HG03045 (cell line): ENCODE measurements at regions not wholly inside any gene's neighbourhood (a gene's known extent, or its start where the extent isn't known, plus 50 kb on each side); places are given as distances from the start of the nearest gene placed in this dataset.

Experiments used
- ATAC-seq: cut with Tn5 transposase; IDR thresholded peaks from one replicate; pipeline ENCODE4 v1.9.1; 2021; ENCODE audit warnings: mild to moderate bottlenecking, moderate library complexity; ENCODE audit not compliant: unreplicated experiment

DNA sequence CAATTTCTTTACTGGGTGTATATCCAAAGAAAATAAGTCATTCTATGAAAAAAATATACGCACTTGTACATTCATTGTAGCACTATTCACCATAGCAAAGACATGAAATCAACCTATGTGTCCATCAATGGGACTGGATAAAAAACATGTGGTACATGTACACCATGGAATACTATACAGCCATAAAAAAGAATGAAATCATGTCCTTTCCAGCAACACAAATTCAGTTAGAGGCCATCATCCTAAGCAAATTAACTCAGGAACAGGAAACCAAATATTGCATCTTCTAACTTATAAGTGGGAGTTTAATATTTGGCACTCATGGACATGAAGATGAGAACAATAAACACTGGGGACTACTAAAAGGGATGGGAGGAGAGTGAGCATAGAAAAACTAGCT, 325.7 kb downstream of the TGFB2 start:
- no peak for ATAC-seq

DNA sequence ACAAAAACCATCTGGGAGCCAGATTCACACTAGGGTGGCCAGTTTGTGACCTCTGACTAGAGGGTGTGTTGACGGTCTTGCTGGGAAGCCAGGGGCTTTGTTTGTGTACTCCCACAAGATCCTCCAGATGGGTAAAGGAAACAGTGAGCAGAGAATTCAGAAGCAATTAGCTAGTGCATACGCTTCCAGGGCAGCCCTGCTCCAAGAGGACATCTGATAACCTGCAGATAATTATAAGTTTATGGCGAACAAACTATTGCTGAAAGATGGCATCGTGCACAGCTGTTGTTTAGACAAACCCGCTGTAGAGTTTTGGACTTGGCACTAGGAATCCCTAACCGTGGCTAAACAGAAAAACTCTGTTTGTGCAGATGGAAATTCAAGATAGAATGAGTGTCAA, 326.4 kb downstream of the TGFB2 start:
- no peak for ATAC-seq

DNA sequence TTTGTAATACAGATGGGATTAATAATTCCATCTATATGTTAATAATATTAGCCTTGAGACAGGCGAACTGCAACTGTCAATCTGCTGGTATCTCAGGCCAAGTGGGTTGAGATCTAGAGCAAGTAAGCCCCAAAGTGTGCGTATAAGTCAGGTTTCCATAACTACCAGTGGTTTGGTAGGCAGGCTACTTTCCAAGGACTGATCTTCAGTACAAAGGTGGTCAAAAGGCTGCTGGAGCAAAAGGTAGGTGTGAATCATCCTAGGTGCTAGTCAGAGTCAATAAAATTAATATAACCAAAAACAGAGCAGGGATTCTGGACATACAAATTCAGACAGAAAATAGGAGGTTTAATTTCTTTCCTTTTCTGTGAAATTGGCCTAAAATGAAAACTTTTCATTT, 328.0 kb downstream of the TGFB2 start:
- ATAC-seq: no peak

DNA sequence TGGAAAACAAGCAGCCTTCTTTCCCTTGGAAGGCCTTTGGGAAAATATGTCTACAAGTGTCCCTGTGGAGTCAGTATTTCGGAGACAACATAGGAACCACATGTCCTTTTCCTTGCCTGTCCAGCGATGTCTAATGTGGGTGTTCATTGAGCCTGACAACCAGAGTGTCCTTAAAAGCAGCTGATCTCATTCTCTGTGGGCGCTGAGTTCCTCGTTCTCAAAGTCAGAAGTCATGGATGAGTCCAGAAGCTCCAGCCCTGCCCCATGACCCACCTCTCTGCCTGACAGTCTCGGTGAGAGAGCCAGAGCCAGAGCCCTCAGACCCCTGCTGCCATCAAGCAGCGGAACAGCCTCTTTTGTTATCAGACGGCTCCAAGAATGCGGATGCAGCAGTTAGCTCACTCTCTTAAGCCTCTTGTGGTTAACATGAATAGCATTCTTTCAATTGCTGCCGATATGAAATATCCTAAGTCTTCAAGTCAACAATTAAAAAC, 329.2 kb downstream of the TGFB2 start:
- ATAC-seq: no peak

DNA sequence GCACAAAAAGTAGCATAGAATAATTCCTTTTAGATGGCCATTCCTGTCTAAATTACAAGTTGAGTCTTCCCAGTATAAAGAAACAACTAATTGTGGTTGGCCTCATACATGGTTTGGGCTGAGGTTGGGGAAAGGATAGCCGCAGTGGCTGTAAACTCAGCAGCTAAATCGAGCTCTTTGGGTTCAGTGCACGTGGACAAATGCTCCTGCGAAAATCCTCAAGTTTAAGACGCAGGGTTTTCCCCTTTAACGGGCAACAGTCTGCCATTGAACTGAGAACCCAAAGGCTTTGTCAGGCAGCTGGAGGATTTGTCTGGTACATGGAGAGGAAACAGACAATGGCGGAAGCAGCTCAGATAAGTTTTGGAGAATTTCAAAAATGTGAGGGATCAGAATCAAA, 331.9 kb downstream of the TGFB2 start:
- ATAC-seq: no peak

DNA sequence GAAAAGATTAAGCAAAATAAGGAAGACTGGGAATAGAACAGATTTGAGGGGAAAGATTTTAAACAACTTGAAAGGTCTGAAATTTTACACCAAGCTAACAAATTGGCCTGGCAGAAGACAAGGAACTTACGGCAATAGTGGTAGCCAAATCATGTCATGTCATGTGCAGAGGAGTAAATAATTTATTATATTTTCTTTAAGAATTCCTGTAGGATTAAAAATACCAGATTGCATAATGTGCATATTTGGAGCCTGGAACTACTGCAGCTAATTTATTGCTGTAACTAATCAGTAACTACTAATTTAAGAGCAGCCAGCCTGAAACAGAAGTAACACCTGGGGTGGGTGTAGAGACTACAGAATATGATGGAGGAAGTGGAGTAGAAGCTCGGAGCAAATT, 334.3 kb downstream of the TGFB2 start:
- no peak for ATAC-seq

DNA sequence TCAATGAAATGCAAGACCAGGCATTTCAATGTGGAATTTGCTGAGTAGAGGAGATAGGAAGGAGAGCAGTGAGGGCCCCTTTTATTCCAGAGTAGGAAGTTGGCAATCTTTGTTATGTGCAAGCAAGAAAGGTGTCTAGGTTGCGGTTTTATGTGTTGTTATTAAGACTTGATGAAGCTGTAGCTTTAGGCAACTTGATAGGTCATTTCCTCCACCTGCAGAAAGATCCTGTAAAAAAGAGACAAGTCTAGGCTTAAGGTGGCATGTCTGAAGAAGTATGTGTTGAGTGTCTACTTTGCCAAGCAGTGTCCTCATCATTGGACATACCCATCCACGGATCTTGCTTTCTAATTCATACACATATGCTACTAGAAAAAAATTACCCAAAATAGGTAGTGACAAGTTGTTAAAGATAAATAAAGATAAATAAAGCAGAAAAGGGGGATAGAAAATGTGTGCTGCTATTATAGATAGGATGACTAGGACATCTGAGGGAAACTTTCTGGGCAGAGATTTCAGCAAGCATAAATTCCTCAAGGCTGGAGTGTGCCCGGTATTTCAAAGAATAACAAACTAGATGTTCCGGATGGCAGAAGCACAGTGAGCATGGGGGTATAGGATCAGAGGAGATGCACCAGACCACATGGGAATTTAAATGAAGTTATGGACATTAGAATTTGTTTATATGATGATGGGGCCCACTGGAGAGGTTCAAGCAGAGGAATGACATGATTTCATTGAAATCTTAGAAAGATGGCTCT, 335.0 kb downstream of the TGFB2 start:
- ATAC-seq: no peak

DNA sequence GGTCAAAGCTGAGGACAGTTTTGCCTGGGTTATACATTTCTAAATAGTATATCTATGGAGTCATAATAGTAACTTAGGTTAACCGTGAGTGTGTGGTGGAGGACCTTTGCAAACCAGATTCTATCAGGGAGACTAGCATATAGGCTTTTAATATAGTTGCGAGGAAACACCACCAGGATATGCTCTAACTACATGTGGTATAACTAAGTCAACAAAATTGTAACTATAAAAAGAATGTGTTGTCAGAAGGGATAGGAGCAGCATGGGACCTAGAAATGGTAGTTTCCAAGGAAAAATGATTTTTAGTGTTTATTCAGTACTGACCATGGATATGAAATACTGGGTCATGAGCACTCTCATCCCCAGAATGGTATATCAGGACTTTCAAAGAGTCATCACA, 338.1 kb downstream of the TGFB2 start:
- no peak for ATAC-seq

DNA sequence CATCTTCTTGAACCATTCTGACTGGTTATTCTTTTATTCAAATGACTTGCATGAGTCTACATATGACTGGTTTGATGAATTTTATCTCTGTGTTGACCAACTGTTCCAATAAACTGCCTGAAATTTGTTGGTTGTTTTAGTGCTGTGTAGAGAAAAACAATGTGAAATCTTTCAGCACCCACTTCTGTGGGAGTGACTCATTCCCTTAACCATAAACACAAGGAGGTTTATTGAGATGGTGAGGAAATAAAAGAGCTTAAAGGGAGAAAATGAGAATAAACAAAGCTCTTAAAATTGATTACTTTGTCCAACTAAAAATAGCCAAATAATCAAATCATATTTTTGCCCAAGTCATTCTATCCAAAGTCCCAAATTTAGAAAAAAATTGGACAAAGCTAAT, 341.1 kb downstream of the TGFB2 start:
- ATAC-seq: no peak

DNA sequence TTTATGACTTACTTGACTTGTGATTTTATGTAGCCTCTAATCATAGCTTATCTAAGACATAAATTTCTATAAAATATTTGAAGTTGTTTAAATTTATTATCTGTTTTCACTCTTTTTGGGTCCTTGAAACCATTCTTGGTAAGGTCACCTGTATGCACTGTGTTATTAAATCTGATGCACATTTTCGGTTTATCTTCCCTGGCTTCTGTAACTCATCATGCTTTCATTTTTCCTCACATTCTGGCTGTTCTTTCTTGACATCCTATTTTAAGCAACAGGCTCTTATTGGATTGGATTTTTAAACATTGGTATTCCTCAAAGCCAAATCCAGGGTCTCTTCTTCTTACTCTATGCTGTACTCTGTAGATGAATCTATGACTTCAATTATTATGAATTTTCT, 341.6 kb downstream of the TGFB2 start:
- ATAC-seq: no peak

DNA sequence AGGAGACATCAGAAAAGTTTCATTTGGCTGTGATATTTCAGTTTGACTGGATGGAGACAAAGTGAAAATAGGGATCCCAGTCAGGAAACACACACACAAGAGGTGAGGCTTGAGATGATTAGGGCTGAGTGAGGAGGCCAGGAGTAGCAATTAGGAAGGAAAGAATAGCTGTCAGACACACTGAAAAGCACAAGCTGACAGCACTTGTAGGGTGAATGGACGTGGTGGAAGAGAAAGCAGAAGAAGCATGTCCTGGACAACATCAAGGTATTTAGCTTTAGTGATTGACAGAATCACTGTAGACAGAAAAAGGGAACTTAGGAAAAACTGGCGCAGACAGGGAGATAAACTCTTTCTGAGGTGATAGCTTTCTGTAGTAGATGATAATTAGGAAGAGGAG, 347.7 kb downstream of the TGFB2 start:
- no peak for ATAC-seq

DNA sequence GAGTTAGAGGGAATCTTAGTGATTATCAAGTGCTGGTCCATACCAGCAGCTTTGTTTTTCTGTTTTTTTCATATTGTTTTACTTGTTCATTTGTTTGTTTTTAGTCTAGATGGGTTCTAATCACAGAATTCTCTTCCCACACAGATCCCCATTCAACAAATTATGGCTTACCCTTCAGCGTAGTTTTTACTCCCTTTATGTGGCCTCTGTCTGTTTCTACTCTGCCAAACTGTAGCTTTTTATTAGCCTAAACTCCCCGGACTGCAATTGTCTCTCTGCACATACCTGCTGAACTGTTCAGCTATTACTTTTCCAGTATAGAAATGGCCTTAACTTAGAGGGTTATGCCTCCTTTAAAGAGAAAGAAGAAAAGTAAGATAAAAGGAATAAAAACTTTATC, 348.5 kb downstream of the TGFB2 start:
- no peak for ATAC-seq

DNA sequence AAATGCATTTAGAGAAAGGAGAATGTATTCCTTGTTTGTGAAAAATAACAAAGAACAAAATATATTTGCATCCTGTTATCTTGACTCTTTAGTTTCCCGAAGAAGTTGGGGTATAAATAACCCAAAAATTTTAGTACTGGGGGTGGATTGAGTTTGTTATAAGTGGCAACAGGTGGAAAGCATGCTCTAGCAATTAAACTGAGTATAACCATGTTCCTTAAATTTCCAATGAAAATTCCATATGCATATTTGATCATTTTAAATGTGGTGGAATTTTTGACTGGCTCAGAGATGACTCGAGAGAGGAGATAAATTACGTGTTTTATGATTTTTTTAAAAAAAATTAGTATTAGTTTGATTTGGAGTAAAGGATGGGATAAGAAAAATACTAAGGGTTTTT, 348.9 kb downstream of the TGFB2 start:
- no peak for ATAC-seq

DNA sequence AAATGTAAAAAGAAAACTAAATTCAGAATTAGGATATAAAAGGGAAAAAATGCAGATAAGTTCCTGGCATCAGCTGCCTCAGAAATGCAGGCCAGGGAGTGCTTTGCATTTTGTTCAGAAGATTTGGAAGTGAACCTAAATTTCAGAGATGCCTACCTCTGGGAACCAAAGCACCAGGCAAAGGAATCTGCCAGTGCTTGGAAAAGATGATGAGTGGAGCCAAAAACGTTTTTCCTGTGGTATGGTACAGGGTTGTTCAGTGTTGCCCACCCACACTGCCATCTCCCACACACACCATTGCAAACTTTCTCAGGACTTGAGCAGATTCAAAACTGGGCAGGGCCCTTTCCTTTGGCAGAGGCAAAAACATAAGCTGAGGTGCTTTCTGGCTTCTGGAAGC, 349.5 kb downstream of the TGFB2 start:
- ATAC-seq: no peak

DNA sequence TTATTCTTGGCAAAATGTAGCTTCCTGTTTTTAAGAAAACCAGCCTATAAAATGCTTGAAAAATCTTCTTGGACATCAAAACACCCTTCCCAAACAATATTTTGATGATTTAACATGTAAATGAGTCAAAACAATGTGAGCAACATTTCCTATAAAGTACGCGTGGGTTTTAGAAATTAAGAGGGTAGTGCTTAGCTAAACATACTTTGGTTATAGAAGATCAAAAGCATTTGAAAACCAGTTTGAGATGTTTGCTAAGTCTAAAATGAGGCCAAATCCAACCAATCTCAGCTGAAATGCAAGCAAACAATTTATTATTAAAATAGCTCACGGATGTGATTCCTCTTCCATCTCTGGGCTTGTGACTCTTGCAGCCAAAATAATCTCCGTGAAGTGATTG, 350.4 kb downstream of the TGFB2 start:
- no peak for ATAC-seq

DNA sequence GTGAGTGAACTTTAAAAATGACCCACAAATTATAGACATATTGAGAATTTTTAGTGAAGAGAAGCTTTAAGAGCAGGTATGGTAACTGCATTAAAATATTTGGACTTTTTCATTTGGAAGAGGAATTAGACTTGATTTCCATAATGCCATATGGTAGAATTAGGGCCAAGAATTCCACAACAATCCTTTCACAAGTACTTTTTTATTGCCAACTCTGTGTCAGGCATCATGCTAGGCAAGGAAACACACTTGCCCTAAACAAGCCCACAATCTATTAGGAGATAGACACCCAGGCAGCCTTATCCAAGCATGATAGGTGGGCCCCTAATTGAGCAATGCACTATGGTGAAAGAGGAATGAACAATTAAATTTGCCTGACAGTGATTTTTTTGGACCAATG, 353.0 kb downstream of the TGFB2 start:
- ATAC-seq: no peak

DNA sequence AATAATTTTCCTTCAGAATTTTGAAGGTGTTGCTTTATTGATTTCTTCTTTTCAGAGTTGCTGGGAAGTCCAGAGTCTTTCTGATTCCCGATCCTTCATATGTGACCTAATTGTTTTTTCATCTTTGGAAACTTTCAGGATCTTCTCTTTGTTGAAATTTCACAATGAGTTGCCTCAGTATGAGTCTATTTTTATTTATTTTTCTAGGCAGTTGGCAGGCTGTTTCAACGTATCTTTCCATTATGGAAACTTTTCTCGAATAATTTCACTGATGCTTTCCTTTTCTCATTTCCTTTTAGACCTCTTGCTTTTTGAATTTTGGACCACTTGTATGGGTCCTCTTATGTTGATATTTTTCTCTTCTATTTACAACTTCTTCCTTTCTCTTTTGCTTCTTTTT, 354.3 kb downstream of the TGFB2 start:
- no peak for ATAC-seq

DNA sequence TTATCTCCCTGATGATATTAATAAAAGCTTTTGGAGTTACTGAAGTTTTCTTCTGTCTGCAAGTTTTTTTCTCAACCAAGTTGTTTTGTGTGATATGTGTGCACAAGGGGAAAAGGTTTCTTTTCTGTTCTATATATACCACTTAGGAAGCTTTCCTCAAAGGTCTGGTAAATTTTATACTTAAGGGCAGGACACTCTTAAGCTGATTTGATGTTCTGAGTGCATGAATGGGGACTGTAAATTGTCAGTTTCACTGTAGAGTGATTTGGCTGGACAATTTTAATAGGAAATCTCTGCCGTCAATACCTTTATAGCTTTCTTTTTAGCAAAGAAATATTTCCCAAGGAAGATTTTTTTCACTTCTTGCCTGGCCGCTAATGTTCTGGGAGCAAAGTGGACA, 354.7 kb downstream of the TGFB2 start:
- no peak for ATAC-seq

DNA sequence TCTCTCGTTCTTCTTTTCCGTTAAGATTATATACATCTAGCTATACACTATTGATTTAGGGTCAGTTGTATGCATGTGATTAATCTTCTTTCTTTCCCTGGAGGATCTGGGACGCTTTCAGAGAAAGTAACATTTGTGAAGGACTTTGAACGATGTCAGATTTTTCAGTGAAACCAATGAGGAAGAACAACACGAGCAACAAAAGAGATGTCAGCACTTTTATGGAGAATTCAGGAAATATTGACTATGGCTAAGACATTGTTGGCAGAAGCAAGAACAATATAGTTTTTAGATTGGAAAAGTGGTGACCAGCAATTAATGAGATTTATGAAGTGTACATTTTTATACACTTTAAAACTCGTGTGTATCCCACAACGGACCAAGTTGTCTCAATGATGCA, 355.5 kb downstream of the TGFB2 start:
- ATAC-seq: no peak

DNA sequence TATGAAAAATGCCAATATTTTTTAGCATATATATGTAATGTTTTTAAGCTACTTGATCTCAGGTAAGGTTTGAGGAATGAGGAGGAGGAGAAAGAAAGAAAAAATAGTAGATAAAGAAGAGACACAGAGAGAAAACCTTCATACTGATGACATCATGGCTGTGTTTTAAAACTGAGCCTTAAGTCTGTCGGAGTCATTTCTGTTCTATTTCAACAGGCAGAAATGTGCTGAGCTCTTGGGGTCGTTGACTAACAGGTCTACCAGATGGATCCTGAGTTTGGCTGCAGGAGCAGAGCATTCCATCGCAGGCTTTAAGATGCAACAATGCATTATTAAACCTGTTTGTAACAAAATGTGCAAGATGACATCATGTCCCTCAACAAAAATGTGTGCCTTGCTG, 356.0 kb downstream of the TGFB2 start:
- ATAC-seq: no peak

DNA sequence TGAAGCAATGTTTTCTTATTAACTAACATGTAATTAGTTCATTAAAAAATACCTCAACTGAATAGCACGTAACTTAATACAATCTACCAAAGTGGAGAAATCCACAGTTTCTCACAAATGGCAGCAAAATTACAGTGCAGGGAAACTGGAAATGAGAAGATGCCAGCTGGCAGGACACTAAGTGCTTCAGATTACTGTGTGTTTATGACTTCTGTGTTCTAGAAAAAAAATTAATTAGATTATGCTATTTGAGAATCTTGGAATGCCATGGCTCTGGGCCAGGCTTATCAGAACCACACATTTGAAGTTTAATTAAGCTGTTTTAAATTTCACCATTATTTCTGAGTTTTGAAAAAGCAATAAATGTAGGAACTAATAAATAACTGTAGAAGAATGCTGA, 357.6 kb downstream of the TGFB2 start:
- no peak for ATAC-seq

DNA sequence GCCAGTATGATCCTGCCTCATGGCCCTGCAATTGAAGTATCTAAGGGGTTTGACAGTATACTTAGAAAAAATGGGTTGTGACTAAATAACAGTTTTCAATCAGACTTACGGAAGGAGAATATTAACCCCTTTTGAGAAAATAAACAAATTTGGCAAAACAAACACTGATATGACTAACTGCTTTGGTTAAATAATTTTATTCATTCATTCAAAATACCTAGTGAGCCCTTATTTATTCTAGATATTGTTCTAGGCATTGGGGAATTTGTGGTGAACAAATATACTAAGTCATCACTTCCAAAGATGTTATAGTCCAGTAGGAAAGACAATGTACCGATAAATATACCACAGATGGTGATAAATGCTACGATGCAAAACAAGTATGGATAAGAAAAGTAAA, 358.7 kb downstream of the TGFB2 start:
- ATAC-seq: no peak

DNA sequence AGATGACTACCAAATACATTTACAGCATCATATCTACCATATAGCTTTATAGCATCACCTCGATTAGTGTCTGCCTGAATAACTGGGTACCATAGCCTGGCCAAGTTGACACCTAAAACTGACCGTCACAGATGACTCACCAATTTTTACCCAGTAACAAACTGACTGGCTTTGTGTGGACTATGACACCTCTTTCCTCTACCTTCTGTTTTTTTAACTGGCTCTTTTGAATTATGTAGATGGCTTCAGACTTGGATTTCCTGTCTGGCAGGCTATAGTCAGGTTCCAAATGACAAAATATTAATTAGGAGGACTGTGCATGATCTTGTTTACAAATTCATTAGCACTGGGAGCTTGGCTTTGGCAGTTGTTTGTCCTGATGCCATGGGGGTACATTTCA, 360.3 kb downstream of the TGFB2 start:
- ATAC-seq: no peak
